Activated CD8-positive, alpha-beta memory T cell treated with anti-CD3 and anti-CD28 coated beads, Interleukin-2, amount 50 U/mL, for 24 hours (primary cell): ENCODE measurements at regions not wholly inside any gene's neighbourhood (a gene's known extent, or its start where the extent isn't known, plus 50 kb on each side); places are given as distances from the start of the nearest gene placed in this dataset.
"Not testable (repeated sequence)": the region's sequence is repeated elsewhere in the genome, so short reads cannot be mapped to it uniquely, and the experiment has no call there.

Experiments
- DNase-seq: peaks from one replicate; pipeline ENCODE4 v3.0.0-alpha.2; 2020; ENCODE audit errors: extremely low read depth

GRCh38 chr2:88396209-88396608, 56.3 kb downstream of the FOXI3 start:
- DNase-seq = no peak

- DNase-seq = no peak
These were observed 74.9 kb downstream of the FOXI3 start for GRCh38 chr2:88377641-88377991.

- DNase-seq = no peak
These were observed 80.5 kb downstream of the FOXI3 start for GRCh38 chr2:88372042-88372441.

GRCh38 chr2:88365408-88365807, 87.1 kb downstream of the FOXI3 start:
- not testable (repeated sequence) for DNase-seq

GRCh38 chr2:88355486-88355885, 97.0 kb downstream of the FOXI3 start:
- no peak for DNase-seq

- no peak for DNase-seq
These were observed 101.3 kb downstream of the FOXI3 start for GRCh38 chr2:88351249-88351601.

GRCh38 chr2:88350331-88351248, 101.9 kb downstream of the FOXI3 start:
- DNase-seq = peak; percentile 27

GRCh38 chr2:88345842-88346241, 106.7 kb downstream of the FOXI3 start:
- DNase-seq = no peak

- no peak for DNase-seq
These were observed 109.7 kb downstream of the FOXI3 start for GRCh38 chr2:88342749-88343148.

GRCh38 chr2:88334418-88334817, 118.1 kb downstream of the FOXI3 start:
- no peak for DNase-seq

GRCh38 chr2:88331239-88331638, 121.3 kb downstream of the FOXI3 start:
- no peak for DNase-seq

- no peak for DNase-seq
These were observed 122.5 kb downstream of the FOXI3 start for GRCh38 chr2:88329815-88330603.

GRCh38 chr2:88321449-88322248, 130.8 kb downstream of the FOXI3 start:
- DNase-seq = no peak

- DNase-seq = no peak
These were observed 132.3 kb downstream of the FOXI3 start for GRCh38 chr2:88320076-88320773.

- no peak for DNase-seq
These were observed 133.6 kb downstream of the FOXI3 start for GRCh38 chr2:88318956-88319330.

- DNase-seq = no peak
These were observed 134.2 kb downstream of the FOXI3 start for GRCh38 chr2:88318071-88318955.

GRCh38 chr2:88310787-88311186, 140.6 kb downstream of the THNSL2 start:
- no peak for DNase-seq

GRCh38 chr2:88307817-88308216, 137.7 kb downstream of the THNSL2 start:
- DNase-seq = no peak

GRCh38 chr2:88303865-88304264, 133.7 kb downstream of the THNSL2 start:
- DNase-seq = no peak

- DNase-seq = no peak
These were observed 126.1 kb downstream of the THNSL2 start for GRCh38 chr2:88296247-88296646.
